ENCODE measurements at regions not wholly inside any gene's neighbourhood (a gene's known extent, or its start where the extent isn't known, plus 50 kb on each side); places are given as distances from the start of the nearest gene placed in this dataset.

DNA sequence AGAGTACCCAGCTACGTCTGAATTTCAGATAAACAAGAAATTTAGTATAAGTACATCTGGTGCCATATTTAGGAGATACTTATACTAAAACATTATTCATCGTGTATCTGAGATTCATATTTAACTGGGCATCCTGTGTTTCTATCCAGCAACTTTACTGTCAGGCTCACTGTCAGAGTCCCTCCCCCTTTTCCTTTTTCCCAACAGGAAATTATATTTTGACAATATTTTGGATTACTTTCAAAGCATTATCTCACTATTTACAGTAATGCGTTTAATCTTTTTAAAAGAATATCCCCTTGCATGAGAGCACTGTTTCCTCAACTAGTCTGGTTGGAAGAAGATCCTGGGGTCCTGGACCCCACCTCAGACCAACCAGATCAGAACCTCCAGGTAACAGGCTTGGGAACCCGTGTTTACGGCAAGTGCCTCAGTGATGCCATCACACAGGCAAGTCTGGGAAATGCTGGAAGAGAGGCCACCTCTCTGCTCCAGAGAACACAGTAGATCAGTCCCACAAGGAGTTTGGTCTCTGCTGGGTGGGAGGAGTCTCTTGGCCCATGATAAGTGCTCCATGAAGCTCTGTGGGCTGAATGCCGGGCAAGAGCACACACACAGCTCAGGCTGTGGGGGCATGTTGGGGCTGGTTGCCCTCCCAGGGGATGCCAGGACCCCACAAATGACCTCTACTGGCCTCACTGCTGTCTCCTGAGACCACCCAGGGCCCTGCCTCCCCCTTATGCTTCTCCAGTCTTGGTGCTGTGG is 84.2 kb upstream of the UXS1 start:
- DNase-seq (ENCODE audit: low read depth, low spot score) (no peak), ATAC-seq (no peak)
- Histone ChIP-seq H3K27ac (ENCODE audit: low read depth, low read length) (no peak overlapping the region), H4K20me1 (ENCODE audit: insufficient read depth) (no peaks in the 10 kb centered on the region), H3K9ac (ENCODE audit: low read length) (no peak overlapping the region), H3K9me3 (ENCODE audit: control insufficient read depth in 1 of 2, insufficient read depth in 1 of 2, low read depth in 1 of 2, low read length in 2 of 2) (no peaks in the 10 kb centered on the region), H3K4me2 (ENCODE audit: low read length) (no peak overlapping the region), H3K4me3 (replicated peaks in 1 of 2; ENCODE audit: low read depth in 1 of 2, low read length in 2 of 2) (no peak overlapping the region), H3K4me1 (ENCODE audit: control insufficient read depth in 1 of 2, insufficient read depth in 2 of 2, low read length in 2 of 2) (no peaks in the 10 kb centered on the region), H3K79me2 (ENCODE audit: insufficient read depth, low read length) (no peaks in the 10 kb centered on the region), H3K27me3 (ENCODE audit: insufficient read depth, low read length) (no peaks in the 10 kb centered on the region), H3K36me3 (ENCODE audit: control insufficient read depth in 1 of 2, insufficient read depth in 2 of 2, low read length in 2 of 2) (no peaks in the 10 kb centered on the region), H2AFZ (ENCODE audit: low read depth, low read length, poor library complexity, severe bottlenecking) (no peak overlapping the region), H3K9me2 (ENCODE audit: insufficient read depth) (no peaks in the 10 kb centered on the region)
- no peak for TF ChIP-seq SIN3A (IDR thresholded peaks at IDR 0.05; ENCODE audit: low read depth)
- no peak for TF ChIP-seq ATF3 (IDR thresholded peaks at IDR 0.05)
- TF ChIP-seq EGR1 (IDR thresholded peaks at IDR 0.05; ENCODE audit: low read depth), result no peak
- TF ChIP-seq ZFX (IDR thresholded peaks at IDR 0.05), result no peak
- TF ChIP-seq CEBPB (IDR thresholded peaks at IDR 0.05; ENCODE audit: low read depth), result no peak
- intact Hi-C loops (cut with micrococcal nuclease), result no loop called here
- CTCF ChIA-PET, result no interaction called here
- RAD21 ChIA-PET (ENCODE audit: low non-redundant PET in 1 of 2, low total read pairs in 2 of 2, uncharacterized antibody in 2 of 2, unreplicated experiment in 2 of 2), result no interaction called here
- no TSS peak for BruUV-seq (replicated peaks)
- POLR2A ChIA-PET, result no interaction called here

- no TSS peak for BruUV-seq (replicated peaks)
- H3K36me3 ChIP-seq (ENCODE audit: control insufficient read depth in 1 of 2, insufficient read depth in 2 of 2, low read length in 2 of 2), result no peaks in the 10 kb centered on the region
- RAD21 ChIA-PET (ENCODE audit: low non-redundant PET in 1 of 2, low total read pairs in 2 of 2, uncharacterized antibody in 2 of 2, unreplicated experiment in 2 of 2), result no interaction called here
- no peak overlapping the region for H3K4me3 ChIP-seq (replicated peaks in 1 of 2; ENCODE audit: low read depth in 1 of 2, low read length in 2 of 2)
- POLR2A ChIA-PET, result no interaction called here
- ATAC-seq (no peak), DNase-seq (ENCODE audit: low read depth, low spot score) (no peak)
- no peaks in the 10 kb centered on the region for H3K9me3 ChIP-seq (ENCODE audit: control insufficient read depth in 1 of 2, insufficient read depth in 1 of 2, low read depth in 1 of 2, low read length in 2 of 2)
- no peak overlapping the region for H3K9ac ChIP-seq (ENCODE audit: low read length)
- intact Hi-C loops (cut with micrococcal nuclease), result no loop called here
- H3K79me2 ChIP-seq (ENCODE audit: insufficient read depth, low read length), result no peaks in the 10 kb centered on the region
- H3K27me3 ChIP-seq (ENCODE audit: insufficient read depth, low read length), result no peaks in the 10 kb centered on the region
- H3K4me2 ChIP-seq (ENCODE audit: low read length), result no peak overlapping the region
- no peaks in the 10 kb centered on the region for H3K9me2 ChIP-seq (ENCODE audit: insufficient read depth)
- no peak overlapping the region for H2AFZ ChIP-seq (ENCODE audit: low read depth, low read length, poor library complexity, severe bottlenecking)
- H4K20me1 ChIP-seq (ENCODE audit: insufficient read depth), result no peaks in the 10 kb centered on the region
- CTCF ChIA-PET, result no interaction called here
- no peaks in the 10 kb centered on the region for H3K4me1 ChIP-seq (ENCODE audit: control insufficient read depth in 1 of 2, insufficient read depth in 2 of 2, low read length in 2 of 2)
- no peak overlapping the region for H3K27ac ChIP-seq (ENCODE audit: low read depth, low read length)
- TF ChIP-seq SP1 (IDR thresholded peaks at IDR 0.05; ENCODE audit: low read depth), result no peak
- TF ChIP-seq ZFX (IDR thresholded peaks at IDR 0.05), result no peak
- no peak for TF ChIP-seq YY1 (IDR thresholded peaks at IDR 0.05; ENCODE audit: extremely low read depth, insufficient replicate concordance, low read depth, low read length)
- TF ChIP-seq SRF (IDR thresholded peaks at IDR 0.05; ENCODE audit: low read depth), result no peak
- no peak for TF ChIP-seq SIN3A (IDR thresholded peaks at IDR 0.05; ENCODE audit: low read depth)
- no peak for TF ChIP-seq ATF3 (IDR thresholded peaks at IDR 0.05)
- TF ChIP-seq, protein P1, sequence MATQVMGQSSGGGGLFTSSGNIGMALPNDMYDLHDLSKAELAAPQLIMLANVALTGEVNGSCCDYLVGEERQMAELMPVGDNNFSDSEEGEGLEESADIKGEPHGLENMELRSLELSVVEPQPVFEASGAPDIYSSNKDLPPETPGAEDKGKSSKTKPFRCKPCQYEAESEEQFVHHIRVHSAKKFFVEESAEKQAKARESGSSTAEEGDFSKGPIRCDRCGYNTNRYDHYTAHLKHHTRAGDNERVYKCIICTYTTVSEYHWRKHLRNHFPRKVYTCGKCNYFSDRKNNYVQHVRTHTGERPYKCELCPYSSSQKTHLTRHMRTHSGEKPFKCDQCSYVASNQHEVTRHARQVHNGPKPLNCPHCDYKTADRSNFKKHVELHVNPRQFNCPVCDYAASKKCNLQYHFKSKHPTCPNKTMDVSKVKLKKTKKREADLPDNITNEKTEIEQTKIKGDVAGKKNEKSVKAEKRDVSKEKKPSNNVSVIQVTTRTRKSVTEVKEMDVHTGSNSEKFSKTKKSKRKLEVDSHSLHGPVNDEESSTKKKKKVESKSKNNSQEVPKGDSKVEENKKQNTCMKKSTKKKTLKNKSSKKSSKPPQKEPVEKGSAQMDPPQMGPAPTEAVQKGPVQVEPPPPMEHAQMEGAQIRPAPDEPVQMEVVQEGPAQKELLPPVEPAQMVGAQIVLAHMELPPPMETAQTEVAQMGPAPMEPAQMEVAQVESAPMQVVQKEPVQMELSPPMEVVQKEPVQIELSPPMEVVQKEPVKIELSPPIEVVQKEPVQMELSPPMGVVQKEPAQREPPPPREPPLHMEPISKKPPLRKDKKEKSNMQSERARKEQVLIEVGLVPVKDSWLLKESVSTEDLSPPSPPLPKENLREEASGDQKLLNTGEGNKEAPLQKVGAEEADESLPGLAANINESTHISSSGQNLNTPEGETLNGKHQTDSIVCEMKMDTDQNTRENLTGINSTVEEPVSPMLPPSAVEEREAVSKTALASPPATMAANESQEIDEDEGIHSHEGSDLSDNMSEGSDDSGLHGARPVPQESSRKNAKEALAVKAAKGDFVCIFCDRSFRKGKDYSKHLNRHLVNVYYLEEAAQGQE (IDR thresholded peaks at IDR 0.05; ENCODE audit: low read depth), result no peak
- no peak for TF ChIP-seq TCF7L2 (IDR thresholded peaks at IDR 0.05; ENCODE audit: borderline replicate concordance, extremely low read depth, insufficient read depth, insufficient read length)
- no peak for TF ChIP-seq CTCF (IDR thresholded peaks at IDR 0.05 in 2 of 3, conservative IDR thresholded peaks at IDR 0.05 in 1 of 3; ENCODE audit: borderline replicate concordance in 1 of 3, insufficient read depth in 1 of 3, low read depth in 2 of 3, low read length in 2 of 3)
- TF ChIP-seq JUND (IDR thresholded peaks at IDR 0.05), result no peak
- TF ChIP-seq EZH2 (IDR thresholded peaks at IDR 0.05), result no peak
- TF ChIP-seq POLR2A (IDR thresholded peaks at IDR 0.05; ENCODE audit: borderline replicate concordance, extremely low read depth, insufficient read depth, insufficient read length), result no peak
- no peak for TF ChIP-seq POLR2AphosphoS5 (IDR thresholded peaks at IDR 0.05; ENCODE audit: low read depth, low read length)
These were observed 83.3 kb upstream of the UXS1 start for GRCh38 chr2:106277426-106277825.
